ENCODE measurements at regions not wholly inside any gene's neighbourhood (a gene's known extent, or its start where the extent isn't known, plus 50 kb on each side); places are given as distances from the start of the nearest gene placed in this dataset.
"Not testable (repeated sequence)": the region's sequence is repeated elsewhere in the genome, so short reads cannot be mapped to it uniquely, and the experiment has no call there.

DNA sequence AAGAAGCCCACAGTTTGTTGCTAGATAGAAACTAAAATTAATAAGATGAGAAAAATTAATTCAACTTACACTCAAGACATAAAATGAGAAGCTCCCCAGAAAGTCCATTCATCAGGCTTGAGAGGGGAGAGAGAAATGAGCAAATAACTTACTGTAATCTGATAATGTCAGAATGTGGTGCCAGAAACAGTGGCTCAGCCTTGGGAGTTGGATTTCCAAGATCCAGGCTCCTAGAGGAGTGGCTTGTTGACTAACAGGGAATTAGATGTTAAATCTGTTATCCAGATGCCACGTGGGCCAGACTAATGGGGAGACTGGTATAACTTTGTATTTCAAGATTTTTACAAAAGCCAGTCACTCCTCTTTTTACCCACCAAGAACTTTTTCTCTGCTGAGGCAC is 458.2 kb downstream of the GADD45G start:
- no peak for DNase-seq (ENCODE audit: low spot score)

- no peak for DNase-seq (ENCODE audit: low spot score)
These were observed 459.4 kb downstream of the GADD45G start for GRCh38 chr9:90064248-90064647.

DNA sequence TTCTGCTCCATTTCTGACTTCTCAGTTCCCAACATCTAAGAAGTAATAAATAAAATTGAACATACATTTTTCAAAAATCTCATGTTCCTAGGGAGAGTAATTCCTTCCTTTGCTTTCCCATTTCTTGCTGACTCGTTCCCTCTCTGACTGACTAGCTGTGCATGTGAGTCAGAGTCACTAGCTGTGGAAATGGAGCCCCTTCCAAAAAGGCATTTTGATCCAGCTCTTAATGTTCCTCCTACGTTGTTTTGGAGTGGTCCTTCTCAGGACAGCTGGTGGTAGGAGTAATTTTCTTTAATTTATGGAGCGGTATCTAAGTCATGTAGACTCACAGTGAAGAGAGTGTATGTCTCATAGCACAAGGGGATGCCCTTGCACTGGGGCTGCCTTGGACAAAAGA is 460.2 kb downstream of the GADD45G start:
- DNase-seq (ENCODE audit: low spot score), result no peak

GRCh38 chr9:90065851-90066250 is 461.0 kb downstream of the GADD45G start:
- DNase-seq (ENCODE audit: low spot score), result no peak

GRCh38 chr9:90069085-90069484 is 464.3 kb downstream of the GADD45G start:
- DNase-seq (ENCODE audit: low spot score), result no peak

DNA sequence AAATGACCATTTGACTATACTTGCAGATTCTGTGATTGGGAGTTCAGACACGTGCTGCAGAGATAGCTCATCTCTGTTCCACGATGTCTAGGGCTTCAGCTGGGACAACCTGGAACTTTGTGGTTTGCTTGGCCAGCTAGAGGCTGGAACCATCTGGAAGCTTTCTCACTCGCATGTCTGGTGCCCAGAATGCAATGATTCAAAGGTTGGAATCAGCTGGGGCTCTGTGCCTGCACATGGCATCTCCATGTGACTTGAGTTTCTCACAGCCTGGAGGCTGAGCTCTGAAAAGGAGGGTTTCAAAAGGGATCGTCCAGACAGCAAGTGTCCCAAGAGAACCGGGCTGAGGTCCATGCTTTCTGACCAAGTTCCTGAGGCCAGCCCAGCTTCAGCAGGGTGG is 465.2 kb downstream of the GADD45G start:
- no peak for DNase-seq (ENCODE audit: low spot score)

- DNase-seq (ENCODE audit: low spot score), result no peak
These were observed 465.7 kb downstream of the GADD45G start for GRCh38 chr9:90070469-90070868.

DNA sequence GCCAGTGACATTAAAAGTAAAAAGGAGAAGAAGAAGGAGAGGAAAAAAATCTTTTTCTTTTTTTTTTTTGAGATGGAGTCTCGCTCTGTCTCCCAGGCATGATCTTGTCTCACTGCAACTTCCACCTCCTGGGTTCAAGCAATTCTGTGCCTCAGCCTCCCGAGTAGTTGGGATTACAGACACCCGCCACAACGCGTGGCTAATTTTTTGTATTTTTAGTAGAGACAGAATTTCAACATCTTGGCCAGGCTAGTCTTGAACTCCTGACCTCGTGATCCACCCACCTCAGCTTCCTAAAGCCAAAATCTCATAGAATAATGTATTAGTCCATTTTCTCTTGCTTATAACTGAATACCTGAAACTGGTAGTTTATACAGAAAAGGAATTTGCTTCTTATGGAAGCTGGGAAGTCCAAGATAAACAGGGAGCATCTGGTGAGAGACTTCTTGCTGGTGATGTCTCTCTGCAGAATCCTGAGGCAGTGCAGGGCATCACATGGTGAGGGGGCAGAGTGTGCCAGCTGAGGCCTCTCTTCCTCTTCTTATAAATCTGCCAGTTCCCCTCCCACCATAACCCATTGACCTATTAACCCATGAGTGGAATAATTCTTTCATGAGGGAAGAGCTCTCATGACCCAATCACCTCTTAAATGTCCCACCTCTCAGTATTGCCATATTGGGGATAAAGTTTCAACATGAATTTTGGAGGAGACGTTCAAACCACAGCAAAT is 466.3 kb downstream of the GADD45G start:
- no peak for DNase-seq (ENCODE audit: low spot score)

DNA sequence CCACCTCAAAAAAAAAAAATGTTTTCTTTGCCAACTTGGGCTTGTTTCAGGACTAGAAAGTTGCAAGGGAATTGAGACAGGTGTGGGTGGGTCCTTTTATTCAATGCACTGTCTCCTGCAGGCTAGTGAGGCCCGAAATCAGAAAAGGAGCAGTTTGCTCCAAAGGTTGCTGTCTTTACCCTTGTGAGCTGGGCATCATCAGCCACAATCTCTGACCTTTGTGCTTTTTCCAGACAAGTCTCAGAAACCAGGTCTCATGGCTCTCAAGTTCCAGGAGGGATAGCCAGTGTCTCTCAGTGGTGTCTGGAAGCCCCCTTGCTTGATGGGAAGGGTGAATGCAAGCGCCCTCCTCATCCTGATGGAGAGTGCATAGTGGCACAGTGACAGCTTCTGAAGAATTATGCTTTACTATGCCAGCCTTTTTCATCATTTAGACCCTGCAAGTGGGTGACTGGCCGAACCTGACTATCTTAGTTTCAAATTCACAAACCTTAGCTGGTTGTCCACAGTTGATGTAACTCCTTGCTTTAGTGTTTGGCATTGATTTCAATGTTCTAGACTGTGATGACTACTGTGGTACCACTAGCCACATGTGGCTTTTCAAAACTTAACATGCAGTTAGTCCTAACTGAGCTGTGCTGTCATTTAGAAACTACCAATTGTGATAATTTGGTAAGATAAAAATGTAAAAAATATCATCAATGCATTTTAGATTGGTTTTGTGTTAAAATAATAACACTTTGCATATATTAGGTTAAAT is 468.6 kb downstream of the GADD45G start:
- DNase-seq (ENCODE audit: low spot score), result no peak

GRCh38 chr9:90074316-90074962 is 469.6 kb downstream of the GADD45G start:
- DNase-seq (ENCODE audit: low spot score), result no peak

DNA sequence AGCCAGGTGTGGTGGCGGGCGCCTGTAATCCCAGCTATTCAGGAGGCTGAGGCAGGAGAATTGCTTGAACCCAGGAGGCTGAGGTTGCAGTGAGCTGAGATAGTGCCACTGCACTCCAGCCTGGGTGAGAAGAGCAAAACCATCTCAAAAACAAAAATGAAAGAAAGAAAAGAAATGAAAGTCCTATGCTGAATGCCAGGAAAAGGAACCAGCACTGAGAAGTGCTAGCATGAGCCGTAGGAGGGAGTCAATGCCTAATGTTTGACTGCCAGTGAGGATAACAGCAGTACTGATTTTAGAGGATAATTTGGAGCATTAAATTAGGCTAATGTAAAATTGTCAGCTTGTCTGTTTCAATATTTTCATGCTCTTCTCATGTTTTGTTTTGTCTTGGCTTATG is 472.8 kb downstream of the GADD45G start:
- not testable (repeated sequence) for DNase-seq (ENCODE audit: low spot score)

DNA sequence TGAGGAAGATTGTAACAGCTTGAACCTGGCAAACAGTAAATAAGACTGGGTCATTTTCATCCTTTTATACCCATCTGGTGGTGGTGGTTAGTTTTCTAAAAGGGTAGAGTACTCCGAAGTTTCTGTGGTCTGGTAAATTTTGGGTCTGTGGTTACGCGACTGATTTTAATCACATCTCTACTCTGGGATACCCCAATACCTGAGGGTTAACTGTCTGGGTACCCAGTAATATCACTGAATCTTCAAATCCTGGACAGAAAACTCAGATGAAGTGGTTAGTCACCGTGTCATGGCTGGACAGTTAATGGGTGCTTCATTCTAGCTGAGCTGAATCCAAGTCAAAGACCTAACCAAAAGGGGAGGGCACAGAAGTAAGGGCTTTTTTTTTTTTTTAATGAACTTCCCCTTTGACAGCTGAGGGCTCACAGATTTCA is 474.2 kb downstream of the GADD45G start:
- DNase-seq (ENCODE audit: low spot score), result no peak

DNA sequence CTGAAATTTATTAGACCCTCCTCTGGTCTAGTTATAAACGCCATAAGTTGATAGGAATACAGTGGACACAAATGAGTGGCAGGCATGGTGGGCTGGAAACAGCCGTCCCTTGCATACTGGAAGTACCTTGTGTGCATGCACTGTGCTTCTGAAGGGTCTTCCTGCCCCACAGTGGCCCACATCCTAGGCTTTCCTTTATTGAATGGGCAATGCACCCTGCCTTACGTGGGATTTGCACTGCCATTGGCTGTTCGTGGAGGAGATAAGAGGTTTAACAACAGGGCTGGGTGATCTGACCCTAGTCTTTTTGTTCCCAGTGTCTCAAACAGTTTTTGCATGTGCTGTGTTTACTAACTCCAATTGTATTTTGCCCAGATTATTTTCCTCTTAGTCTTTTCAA is 480.8 kb downstream of the GADD45G start:
- DNase-seq (ENCODE audit: low spot score), result no peak

DNA sequence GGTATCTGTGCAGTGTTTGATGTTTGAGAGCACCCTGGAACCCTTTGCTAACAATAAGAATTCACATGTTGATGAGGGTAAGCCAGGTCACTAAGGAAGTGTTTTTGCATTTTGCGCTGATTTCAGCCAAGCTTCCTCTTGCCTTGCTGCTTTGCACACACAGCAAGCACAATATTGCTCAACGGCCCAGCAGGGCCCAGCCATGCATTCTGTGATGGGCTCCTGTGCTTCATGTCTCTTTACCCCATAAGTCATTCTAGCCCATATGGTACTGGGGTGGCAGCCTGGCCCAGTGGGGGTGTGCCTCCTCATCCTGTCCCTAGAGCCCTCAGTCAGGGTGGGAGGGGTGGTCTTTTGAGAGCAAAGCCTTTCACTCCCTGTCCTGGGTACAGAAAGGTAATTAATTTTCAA is 481.3 kb downstream of the GADD45G start:
- no peak for DNase-seq (ENCODE audit: low spot score)

DNA sequence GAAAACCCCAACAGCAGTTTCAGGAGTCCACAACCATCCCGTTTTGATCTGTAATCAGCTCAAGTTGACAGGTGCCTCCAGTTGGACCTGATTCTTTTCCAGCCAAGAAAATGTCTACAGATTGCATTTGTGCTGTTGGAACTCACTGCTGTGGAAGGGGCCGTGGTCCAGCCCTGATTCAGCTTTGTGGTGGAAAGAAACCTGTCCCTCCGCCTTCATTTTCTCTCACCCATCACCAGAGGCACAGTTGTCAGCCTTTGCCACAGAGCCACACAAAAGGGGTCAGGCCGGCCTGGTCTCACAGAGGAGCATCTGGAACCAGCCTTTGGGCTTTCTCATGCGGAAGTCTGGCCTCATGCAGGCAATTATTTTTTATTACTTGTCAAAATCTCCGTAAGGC is 483.6 kb downstream of the GADD45G start:
- no peak for DNase-seq (ENCODE audit: low spot score)

DNA sequence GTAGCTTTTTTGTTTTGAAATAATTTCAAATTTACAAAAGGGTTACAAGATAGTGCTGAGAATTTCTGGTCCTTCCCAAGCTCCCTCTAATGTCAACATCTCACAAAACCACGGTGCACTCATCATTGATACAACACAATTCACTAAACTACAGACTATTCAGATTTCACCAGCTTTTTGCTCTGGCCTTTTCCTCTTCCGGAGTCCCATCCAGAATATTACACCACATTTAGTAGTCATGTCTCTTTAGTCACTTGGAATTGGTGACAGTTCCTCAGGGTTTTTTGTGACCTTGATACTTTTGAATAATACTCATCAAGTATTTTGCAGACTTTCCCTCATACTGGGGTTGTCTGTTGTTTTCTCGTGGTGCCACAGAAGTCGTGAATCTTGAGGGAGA is 484.0 kb downstream of the GADD45G start:
- DNase-seq (ENCODE audit: low spot score), result no peak

DNA sequence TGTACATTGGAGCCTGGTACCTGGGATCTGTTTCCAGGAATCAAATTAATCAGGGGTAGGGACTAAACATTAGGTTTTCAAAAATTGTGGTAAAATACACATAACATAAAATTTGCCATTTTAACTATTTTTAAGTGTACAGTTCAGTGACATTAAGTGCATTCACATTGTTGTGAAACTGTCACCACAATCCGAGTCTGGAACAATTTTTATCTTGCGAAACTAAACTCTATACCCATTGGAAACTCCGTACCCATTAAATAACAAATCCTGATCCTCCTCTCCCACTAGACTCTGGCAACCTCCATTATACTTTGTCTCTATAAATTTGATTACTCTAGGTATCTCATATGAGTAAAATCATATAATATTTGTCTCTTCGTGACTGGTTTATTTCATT is 486.2 kb downstream of the GADD45G start:
- no peak for DNase-seq (ENCODE audit: low spot score)

DNA sequence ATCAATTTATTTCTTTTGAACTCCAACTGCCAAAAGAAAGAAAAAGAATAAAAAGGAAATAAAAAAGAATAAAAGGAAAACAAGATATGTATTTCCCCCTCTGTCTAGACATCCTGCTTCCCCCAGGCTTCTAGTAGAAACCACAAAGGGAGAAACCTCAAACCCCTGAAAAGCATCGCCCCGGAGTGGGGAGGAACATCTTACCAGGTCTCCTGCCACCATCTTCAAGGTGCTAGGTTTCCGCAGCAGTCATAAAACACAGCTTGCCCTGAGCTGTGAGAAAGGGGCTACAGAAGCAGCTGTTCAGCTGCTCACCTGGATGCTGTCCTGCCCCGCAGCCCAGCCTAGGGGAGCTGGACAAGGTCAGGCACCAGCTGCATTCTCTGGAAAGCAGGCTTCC is 487.7 kb downstream of the GADD45G start:
- DNase-seq (ENCODE audit: low spot score), result no peak

- no peak for DNase-seq (ENCODE audit: low spot score)
These were observed 490.9 kb downstream of the GADD45G start for GRCh38 chr9:90095682-90096081.

DNA sequence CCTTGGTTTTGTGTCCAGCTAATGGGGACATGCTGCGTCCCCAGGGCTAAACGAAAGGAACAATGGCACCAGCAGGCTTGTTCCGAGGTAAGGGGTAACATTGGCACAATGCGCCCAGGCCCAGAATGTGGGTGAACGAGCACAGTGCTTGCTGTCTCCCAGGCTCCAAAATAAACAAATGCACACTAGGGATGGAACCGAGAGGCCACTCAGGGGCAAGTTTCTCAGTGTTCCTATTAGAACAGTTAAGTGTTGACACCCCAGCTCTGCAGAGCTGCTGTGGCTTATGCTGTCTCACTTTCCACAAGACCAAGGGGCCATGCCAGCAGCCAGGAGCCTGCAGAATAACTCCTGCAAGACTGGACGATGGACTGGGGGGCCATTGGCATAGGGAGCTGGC is 492.4 kb downstream of the GADD45G start:
- DNase-seq (ENCODE audit: low spot score), result no peak

- DNase-seq (ENCODE audit: low spot score), result no peak
These were observed 493.6 kb downstream of the GADD45G start for GRCh38 chr9:90098408-90098807.

GRCh38 chr9:90099262-90099963 is 494.6 kb downstream of the GADD45G start:
- no peak for DNase-seq (ENCODE audit: low spot score)

DNA sequence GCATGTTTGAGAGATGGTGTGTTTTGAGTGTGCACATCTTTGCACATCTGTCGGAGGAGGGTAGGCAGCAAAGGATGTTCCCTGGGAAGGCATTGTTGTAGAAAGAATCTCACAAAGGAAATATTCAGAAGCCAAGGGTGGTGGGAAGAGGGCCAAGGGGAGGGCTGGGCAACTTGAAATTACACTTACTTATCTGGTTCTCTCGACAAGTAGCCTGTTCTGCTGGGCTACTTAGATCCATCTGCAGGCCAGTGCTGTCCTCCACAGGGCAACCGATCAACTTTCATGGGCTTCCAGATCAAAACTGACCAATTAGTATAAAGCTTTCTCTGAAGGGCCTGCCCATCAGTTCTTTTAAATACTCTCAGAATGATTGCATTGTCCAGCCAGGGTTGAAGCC is 495.2 kb downstream of the GADD45G start:
- no peak for DNase-seq (ENCODE audit: low spot score)

Measured in hematopoietic multipotent progenitor cell treated with erythropoietin and hydrocortisone succinate and interleukin-3 and kit ligand, for 15 days (in vitro differentiated cells).